ENCODE measurements at regions not wholly inside any gene's neighbourhood (a gene's known extent, or its start where the extent isn't known, plus 50 kb on each side); places are given as distances from the start of the nearest gene placed in this dataset.
"Not testable (repeated sequence)": the region's sequence is repeated elsewhere in the genome, so short reads cannot be mapped to it uniquely, and the experiment has no call there.

DNA sequence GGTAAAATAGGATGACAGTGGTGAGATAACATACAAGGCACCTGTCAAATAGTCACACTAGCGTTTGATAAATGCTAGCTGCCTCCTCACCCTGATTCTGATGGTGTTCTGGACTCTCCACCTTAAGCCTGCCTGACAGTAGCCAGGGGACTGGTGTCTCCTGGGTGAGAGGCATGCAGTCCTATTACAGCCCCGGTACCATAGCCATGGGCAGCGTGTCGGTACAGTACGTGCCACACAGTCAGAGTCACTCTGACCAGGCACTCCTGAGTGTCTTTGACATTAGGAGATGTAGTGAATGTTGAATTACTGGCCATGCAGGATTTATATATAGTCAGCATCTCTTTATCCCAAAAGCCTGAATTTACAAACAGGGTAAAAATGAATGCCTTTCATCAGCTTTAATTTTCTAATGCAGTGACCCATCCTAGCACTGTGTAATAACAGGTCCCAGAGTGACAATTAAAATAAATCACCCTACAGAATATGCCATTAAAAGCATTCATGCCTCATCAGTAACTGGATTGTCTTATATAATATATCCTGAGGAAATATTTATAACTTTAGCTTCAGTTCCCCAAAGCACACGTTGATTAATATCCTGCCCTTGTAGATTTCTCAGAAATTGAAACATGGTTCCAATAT is 760.3 kb upstream of the SOX11 start:
- no peak for DNase-seq (ENCODE audit: low read depth)
- TF ChIP-seq, protein P1, sequence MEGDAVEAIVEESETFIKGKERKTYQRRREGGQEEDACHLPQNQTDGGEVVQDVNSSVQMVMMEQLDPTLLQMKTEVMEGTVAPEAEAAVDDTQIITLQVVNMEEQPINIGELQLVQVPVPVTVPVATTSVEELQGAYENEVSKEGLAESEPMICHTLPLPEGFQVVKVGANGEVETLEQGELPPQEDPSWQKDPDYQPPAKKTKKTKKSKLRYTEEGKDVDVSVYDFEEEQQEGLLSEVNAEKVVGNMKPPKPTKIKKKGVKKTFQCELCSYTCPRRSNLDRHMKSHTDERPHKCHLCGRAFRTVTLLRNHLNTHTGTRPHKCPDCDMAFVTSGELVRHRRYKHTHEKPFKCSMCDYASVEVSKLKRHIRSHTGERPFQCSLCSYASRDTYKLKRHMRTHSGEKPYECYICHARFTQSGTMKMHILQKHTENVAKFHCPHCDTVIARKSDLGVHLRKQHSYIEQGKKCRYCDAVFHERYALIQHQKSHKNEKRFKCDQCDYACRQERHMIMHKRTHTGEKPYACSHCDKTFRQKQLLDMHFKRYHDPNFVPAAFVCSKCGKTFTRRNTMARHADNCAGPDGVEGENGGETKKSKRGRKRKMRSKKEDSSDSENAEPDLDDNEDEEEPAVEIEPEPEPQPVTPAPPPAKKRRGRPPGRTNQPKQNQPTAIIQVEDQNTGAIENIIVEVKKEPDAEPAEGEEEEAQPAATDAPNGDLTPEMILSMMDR (IDR thresholded peaks at IDR 0.05; ENCODE audit: insufficient read depth, low read depth, low read length), result no peak
- CTCF ChIA-PET, result interaction anchor here (0.5 kb wide), 1 partner anchor 30 kb away, joined by 3 read pairs; no protein-coding TSS in a partner anchor
- Histone ChIP-seq H3K4me3 (ENCODE audit: low read depth, low read length) (no peak overlapping the region), H3K27me3 (ENCODE audit: control insufficient read depth, insufficient read depth, low read length) (no peaks in the 10 kb centered on the region), H3K36me3 (ENCODE audit: control insufficient read depth, insufficient read depth, low read length) (no peaks in the 10 kb centered on the region)
- POLR2A ChIA-PET, result no interaction called here

DNA sequence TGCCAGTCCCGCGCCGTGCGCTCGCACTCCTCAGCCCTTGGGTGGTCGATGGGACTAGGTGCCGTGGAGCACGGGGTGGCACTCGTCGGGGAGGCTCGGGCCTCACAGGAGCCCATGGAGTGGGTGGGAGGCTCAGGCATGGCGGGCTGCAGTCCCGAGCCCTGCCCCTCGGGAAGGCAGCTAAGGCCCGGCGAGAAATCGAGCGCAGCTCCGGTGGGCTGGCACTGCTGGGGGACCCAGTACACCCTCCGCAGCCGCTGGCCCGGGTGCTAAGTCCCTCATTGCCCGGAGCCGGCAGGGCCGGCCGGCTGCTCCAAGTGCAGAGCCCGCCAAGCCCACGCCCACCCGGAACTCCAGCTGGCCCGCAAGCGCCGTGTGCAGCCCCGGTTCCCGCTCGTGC is 756.9 kb upstream of the SOX11 start:
- CTCF ChIA-PET, result not testable (repeated sequence)

GRCh38 chr2:4937550-4937949 is 754.6 kb upstream of the SOX11 start:
- ChIA-PET POLR2A (no interaction called here), CTCF (no interaction called here)
- no peak for DNase-seq (ENCODE audit: low read depth)
- Histone ChIP-seq H3K27me3 (ENCODE audit: control insufficient read depth, insufficient read depth, low read length) (no peaks in the 10 kb centered on the region), H3K4me3 (ENCODE audit: low read depth, low read length) (no peak overlapping the region), H3K36me3 (ENCODE audit: control insufficient read depth, insufficient read depth, low read length) (no peaks in the 10 kb centered on the region)
- TF ChIP-seq, protein P1 (IDR thresholded peaks at IDR 0.05; ENCODE audit: insufficient read depth, low read depth, low read length), result no peak

More for the DNA sequence above, 756.9 kb upstream of the SOX11 start:
- H3K4me3 ChIP-seq (ENCODE audit: low read depth, low read length); H3K36me3 ChIP-seq (ENCODE audit: control insufficient read depth, insufficient read depth, low read length); H3K27me3 ChIP-seq (ENCODE audit: control insufficient read depth, insufficient read depth, low read length); DNase-seq (ENCODE audit: low read depth); POLR2A ChIA-PET: not testable (repeated sequence)

DNA sequence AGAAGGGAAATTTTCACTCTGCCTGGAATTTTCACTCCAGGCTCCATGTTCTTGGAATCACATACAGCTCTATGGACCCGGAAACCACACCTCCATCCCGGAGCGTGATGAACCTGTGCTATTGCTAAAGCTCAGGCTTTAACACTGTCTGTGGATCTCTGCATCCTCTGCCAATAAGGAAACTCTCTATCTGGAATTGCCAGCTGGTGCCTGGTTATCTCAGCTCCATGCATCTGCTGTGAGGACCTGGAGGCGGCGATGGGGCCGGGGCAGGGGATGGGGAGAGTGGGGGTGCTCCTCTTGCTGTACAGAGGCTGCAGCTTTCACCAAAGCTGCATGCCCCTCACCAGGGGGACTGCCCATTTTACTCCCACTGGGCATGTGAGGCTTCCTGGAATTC is 754.0 kb upstream of the SOX11 start:
- H3K4me3 ChIP-seq (ENCODE audit: low read depth, low read length), result no peak overlapping the region
- CTCF ChIA-PET, result no interaction called here
- POLR2A ChIA-PET, result no interaction called here
- H3K27me3 ChIP-seq (ENCODE audit: control insufficient read depth, insufficient read depth, low read length), result no peaks in the 10 kb centered on the region
- DNase-seq (ENCODE audit: low read depth), result no peak
- no peaks in the 10 kb centered on the region for H3K36me3 ChIP-seq (ENCODE audit: control insufficient read depth, insufficient read depth, low read length)
- TF ChIP-seq, protein P1 (IDR thresholded peaks at IDR 0.05; ENCODE audit: insufficient read depth, low read depth, low read length), result no peak

- CTCF ChIA-PET, result no interaction called here
- DNase-seq (ENCODE audit: low read depth), result no peak
- POLR2A ChIA-PET, result no interaction called here
- no peaks in the 10 kb centered on the region for H3K36me3 ChIP-seq (ENCODE audit: control insufficient read depth, insufficient read depth, low read length)
- no peak overlapping the region for H3K4me3 ChIP-seq (ENCODE audit: low read depth, low read length)
- TF ChIP-seq, protein P1 (IDR thresholded peaks at IDR 0.05; ENCODE audit: insufficient read depth, low read depth, low read length), result no peak
- H3K27me3 ChIP-seq (ENCODE audit: control insufficient read depth, insufficient read depth, low read length), result no peaks in the 10 kb centered on the region
These were observed 749.7 kb upstream of the SOX11 start for GRCh38 chr2:4942441-4942840.

DNA sequence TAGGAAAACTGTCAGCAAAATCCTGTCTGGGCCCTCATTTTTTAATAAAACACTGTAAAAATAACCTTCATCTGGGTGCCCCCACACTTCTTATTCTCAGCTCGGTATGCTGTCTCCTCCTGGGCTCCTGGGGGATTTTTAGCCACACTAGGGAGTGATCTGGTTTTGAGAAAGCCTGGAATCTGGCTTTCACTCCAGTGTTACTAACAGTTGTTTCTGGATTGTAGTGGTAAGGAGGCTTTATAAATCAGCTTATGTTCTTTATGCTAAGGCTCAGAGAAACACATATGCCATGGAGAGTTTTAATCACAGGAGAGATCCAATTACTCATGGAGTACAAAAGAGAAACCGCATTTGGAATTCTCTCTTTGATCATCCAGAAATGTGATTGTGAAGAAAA is 744.3 kb upstream of the SOX11 start:
- ChIA-PET POLR2A (no interaction called here), CTCF (no interaction called here)
- no peaks in the 10 kb centered on the region for H3K36me3 ChIP-seq (ENCODE audit: control insufficient read depth, insufficient read depth, low read length)
- no peak overlapping the region for H3K4me3 ChIP-seq (ENCODE audit: low read depth, low read length)
- TF ChIP-seq, protein P1 (IDR thresholded peaks at IDR 0.05; ENCODE audit: insufficient read depth, low read depth, low read length), result no peak
- no peak for DNase-seq (ENCODE audit: low read depth)
- H3K27me3 ChIP-seq (ENCODE audit: control insufficient read depth, insufficient read depth, low read length), result no peaks in the 10 kb centered on the region

Data from BJ (cell line).